Activated naive CD8-positive, alpha-beta T cell treated with anti-CD3 and anti-CD28 coated beads for 36 hours (primary cell): ENCODE measurements at regions not wholly inside any gene's neighbourhood (a gene's known extent, or its start where the extent isn't known, plus 50 kb on each side); places are given as distances from the start of the nearest gene placed in this dataset.

Source experiments
- DNase-seq: peaks from one replicate; pipeline ENCODE4 v3.0.0; 2021
- H3K27ac Mint-ChIP-seq: one replicate; pipeline ENCODE4 v1.8.0; 2022; ENCODE audit warnings: mild to moderate bottlenecking, moderate library complexity, mixed read lengths
- H3K27me3 Mint-ChIP-seq: one replicate; pipeline ENCODE4 v1.8.0; 2022; ENCODE audit warnings: mild to moderate bottlenecking, mixed read lengths
- H3K36me3 Mint-ChIP-seq: one replicate; pipeline ENCODE4 v1.8.0; 2021; ENCODE audit warnings: mild to moderate bottlenecking, mixed read lengths
- H3K4me1 Mint-ChIP-seq: one replicate; pipeline ENCODE4 v1.8.0; 2021; ENCODE audit warnings: mixed read lengths
- H3K4me3 Mint-ChIP-seq: one replicate; pipeline ENCODE4 v1.8.0; 2022; ENCODE audit warnings: mild to moderate bottlenecking, moderate library complexity, mixed read lengths
- H3K9me3 Mint-ChIP-seq: one replicate; pipeline ENCODE4 v1.8.0; 2022; ENCODE audit warnings: mixed read lengths

- no peak overlapping the region for H3K27ac Mint-ChIP-seq
- no peaks in the 10 kb centered on the region for H3K27me3 Mint-ChIP-seq
- peaks cover 9% of the 10 kb centered on the region for H3K9me3 Mint-ChIP-seq
- no peaks in the 10 kb centered on the region for H3K36me3 Mint-ChIP-seq
- H3K4me1 Mint-ChIP-seq, result no peaks in the 10 kb centered on the region
- H3K4me3 Mint-ChIP-seq, result no peak overlapping the region
- no peak for DNase-seq
Measured at GRCh38 chr11:80466570-80466969, 1025.7 kb upstream of the TENM4 start.

- DNase-seq, result no peak
- Mint-ChIP-seq H3K27ac (no peak overlapping the region), H3K36me3 (no peaks in the 10 kb centered on the region), H3K9me3 (peaks cover 9% of the 10 kb centered on the region), H3K4me1 (no peaks in the 10 kb centered on the region), H3K4me3 (no peak overlapping the region), H3K27me3 (no peaks in the 10 kb centered on the region)
Measured at GRCh38 chr11:80462211-80462610, 1021.4 kb upstream of the TENM4 start.

- Mint-ChIP-seq H3K27me3 (peaks cover 3% of the 10 kb centered on the region), H3K27ac (no peak overlapping the region), H3K4me3 (no peak overlapping the region), H3K4me1 (no peaks in the 10 kb centered on the region), H3K9me3 (peaks cover 2% of the 10 kb centered on the region), H3K36me3 (no peaks in the 10 kb centered on the region)
- DNase-seq, result no peak
Measured at GRCh38 chr11:80458376-80458775, 1017.5 kb upstream of the TENM4 start.

- Mint-ChIP-seq H3K4me3 (no peak overlapping the region), H3K4me1 (no peaks in the 10 kb centered on the region), H3K36me3 (no peaks in the 10 kb centered on the region), H3K9me3 (peaks cover 2% of the 10 kb centered on the region), H3K27me3 (peaks cover 3% of the 10 kb centered on the region), H3K27ac (no peak overlapping the region)
- DNase-seq, result no peak
Measured at GRCh38 chr11:80457823-80458222, 1017.0 kb upstream of the TENM4 start.

GRCh38 chr11:80455818-80456217, 1015.0 kb upstream of the TENM4 start:
- Mint-ChIP-seq H3K27ac (no peak overlapping the region), H3K27me3 (peaks cover 3% of the 10 kb centered on the region), H3K4me1 (no peaks in the 10 kb centered on the region), H3K9me3 (no peaks in the 10 kb centered on the region), H3K36me3 (no peaks in the 10 kb centered on the region), H3K4me3 (no peak overlapping the region)
- no peak for DNase-seq

GRCh38 chr11:80451105-80451504, 1010.3 kb upstream of the TENM4 start:
- H3K4me1 Mint-ChIP-seq, result no peaks in the 10 kb centered on the region
- H3K4me3 Mint-ChIP-seq, result no peak overlapping the region
- no peak for DNase-seq
- peaks cover 3% of the 10 kb centered on the region for H3K27me3 Mint-ChIP-seq
- no peaks in the 10 kb centered on the region for H3K36me3 Mint-ChIP-seq
- peaks cover 2% of the 10 kb centered on the region for H3K9me3 Mint-ChIP-seq
- H3K27ac Mint-ChIP-seq, result no peak overlapping the region

GRCh38 chr11:80448709-80449108, 1007.9 kb upstream of the TENM4 start:
- Mint-ChIP-seq H3K27me3 (no peaks in the 10 kb centered on the region), H3K9me3 (peaks cover 2% of the 10 kb centered on the region), H3K4me1 (no peaks in the 10 kb centered on the region), H3K4me3 (no peak overlapping the region), H3K27ac (no peak overlapping the region), H3K36me3 (no peaks in the 10 kb centered on the region)
- no peak for DNase-seq

- DNase-seq, result no peak
- no peaks in the 10 kb centered on the region for H3K27me3 Mint-ChIP-seq
- no peaks in the 10 kb centered on the region for H3K4me1 Mint-ChIP-seq
- H3K9me3 Mint-ChIP-seq, result peaks cover 3% of the 10 kb centered on the region
- no peak overlapping the region for H3K4me3 Mint-ChIP-seq
- no peaks in the 10 kb centered on the region for H3K36me3 Mint-ChIP-seq
- H3K27ac Mint-ChIP-seq, result no peak overlapping the region
Measured at GRCh38 chr11:80443177-80443576, 1002.3 kb upstream of the TENM4 start.

GRCh38 chr11:80441821-80442220, 1001.0 kb upstream of the TENM4 start:
- H3K4me1 Mint-ChIP-seq, result no peaks in the 10 kb centered on the region

GRCh38 chr11:80440835-80441234, 1000.0 kb upstream of the TENM4 start:
- Mint-ChIP-seq H3K36me3 (no peaks in the 10 kb centered on the region), H3K4me1 (no peaks in the 10 kb centered on the region), H3K27ac (no peak overlapping the region), H3K27me3 (no peaks in the 10 kb centered on the region), H3K4me3 (no peak overlapping the region), H3K9me3 (peaks cover 2% of the 10 kb centered on the region)
- DNase-seq, result no peak

More at GRCh38 chr11:80441821-80442220, 1001.0 kb upstream of the TENM4 start:
- no peak for DNase-seq
- no peak overlapping the region for H3K27ac Mint-ChIP-seq
- H3K27me3 Mint-ChIP-seq, result no peaks in the 10 kb centered on the region
- H3K4me3 Mint-ChIP-seq, result no peak overlapping the region
- no peaks in the 10 kb centered on the region for H3K36me3 Mint-ChIP-seq
- peaks cover 3% of the 10 kb centered on the region for H3K9me3 Mint-ChIP-seq

- Mint-ChIP-seq H3K9me3 (peaks cover 2% of the 10 kb centered on the region), H3K27me3 (no peaks in the 10 kb centered on the region), H3K27ac (no peak overlapping the region), H3K4me1 (no peaks in the 10 kb centered on the region), H3K36me3 (no peaks in the 10 kb centered on the region), H3K4me3 (no peak overlapping the region)
- DNase-seq, result no peak
Measured at GRCh38 chr11:80436547-80436946, 995.7 kb upstream of the TENM4 start.

GRCh38 chr11:80435345-80435744, 994.5 kb upstream of the TENM4 start:
- no peak for DNase-seq
- H3K9me3 Mint-ChIP-seq, result peaks cover 3% of the 10 kb centered on the region
- H3K27me3 Mint-ChIP-seq, result no peaks in the 10 kb centered on the region
- H3K4me1 Mint-ChIP-seq, result no peaks in the 10 kb centered on the region
- no peak overlapping the region for H3K4me3 Mint-ChIP-seq
- no peaks in the 10 kb centered on the region for H3K36me3 Mint-ChIP-seq
- no peak overlapping the region for H3K27ac Mint-ChIP-seq

- Mint-ChIP-seq H3K36me3 (no peaks in the 10 kb centered on the region), H3K9me3 (peaks cover 5% of the 10 kb centered on the region), H3K27ac (no peak overlapping the region), H3K4me1 (no peaks in the 10 kb centered on the region), H3K27me3 (no peaks in the 10 kb centered on the region), H3K4me3 (no peak overlapping the region)
- DNase-seq, result no peak
Measured at GRCh38 chr11:80432057-80432456, 991.2 kb upstream of the TENM4 start.

- no peak for DNase-seq
- Mint-ChIP-seq H3K9me3 (peaks cover 7% of the 10 kb centered on the region), H3K27ac (no peak overlapping the region), H3K4me3 (no peak overlapping the region), H3K4me1 (no peaks in the 10 kb centered on the region), H3K36me3 (no peaks in the 10 kb centered on the region), H3K27me3 (no peaks in the 10 kb centered on the region)
Measured at GRCh38 chr11:80424012-80424695, 983.3 kb upstream of the TENM4 start.

GRCh38 chr11:80420374-80420773, 979.5 kb upstream of the TENM4 start:
- H3K4me3 Mint-ChIP-seq, result no peak overlapping the region
- no peaks in the 10 kb centered on the region for H3K4me1 Mint-ChIP-seq
- peaks cover 4% of the 10 kb centered on the region for H3K9me3 Mint-ChIP-seq
- DNase-seq, result no peak
- no peaks in the 10 kb centered on the region for H3K27me3 Mint-ChIP-seq
- H3K36me3 Mint-ChIP-seq, result no peaks in the 10 kb centered on the region
- H3K27ac Mint-ChIP-seq, result no peak overlapping the region

- no peaks in the 10 kb centered on the region for H3K27me3 Mint-ChIP-seq
- peaks cover 7% of the 10 kb centered on the region for H3K9me3 Mint-ChIP-seq
- H3K4me3 Mint-ChIP-seq, result no peak overlapping the region
- H3K36me3 Mint-ChIP-seq, result no peaks in the 10 kb centered on the region
- no peaks in the 10 kb centered on the region for H3K4me1 Mint-ChIP-seq
- no peak overlapping the region for H3K27ac Mint-ChIP-seq
- DNase-seq, result no peak
Measured at GRCh38 chr11:80417681-80418080, 976.9 kb upstream of the TENM4 start.
